Activated T-cell treated with anti-CD3 and anti-CD28 coated beads, Interleukin-2, amount 50 U/mL, for 1 hour (primary cell): ENCODE measurements at regions not wholly inside any gene's neighbourhood (a gene's known extent, or its start where the extent isn't known, plus 50 kb on each side); places are given as distances from the start of the nearest gene placed in this dataset.
"Not testable (repeated sequence)": the region's sequence is repeated elsewhere in the genome, so short reads cannot be mapped to it uniquely, and the experiment has no call there.

Experiments used
- DNase-seq: peaks from one replicate; pipeline ENCODE4 v3.0.0-alpha.2; 2020

DNA sequence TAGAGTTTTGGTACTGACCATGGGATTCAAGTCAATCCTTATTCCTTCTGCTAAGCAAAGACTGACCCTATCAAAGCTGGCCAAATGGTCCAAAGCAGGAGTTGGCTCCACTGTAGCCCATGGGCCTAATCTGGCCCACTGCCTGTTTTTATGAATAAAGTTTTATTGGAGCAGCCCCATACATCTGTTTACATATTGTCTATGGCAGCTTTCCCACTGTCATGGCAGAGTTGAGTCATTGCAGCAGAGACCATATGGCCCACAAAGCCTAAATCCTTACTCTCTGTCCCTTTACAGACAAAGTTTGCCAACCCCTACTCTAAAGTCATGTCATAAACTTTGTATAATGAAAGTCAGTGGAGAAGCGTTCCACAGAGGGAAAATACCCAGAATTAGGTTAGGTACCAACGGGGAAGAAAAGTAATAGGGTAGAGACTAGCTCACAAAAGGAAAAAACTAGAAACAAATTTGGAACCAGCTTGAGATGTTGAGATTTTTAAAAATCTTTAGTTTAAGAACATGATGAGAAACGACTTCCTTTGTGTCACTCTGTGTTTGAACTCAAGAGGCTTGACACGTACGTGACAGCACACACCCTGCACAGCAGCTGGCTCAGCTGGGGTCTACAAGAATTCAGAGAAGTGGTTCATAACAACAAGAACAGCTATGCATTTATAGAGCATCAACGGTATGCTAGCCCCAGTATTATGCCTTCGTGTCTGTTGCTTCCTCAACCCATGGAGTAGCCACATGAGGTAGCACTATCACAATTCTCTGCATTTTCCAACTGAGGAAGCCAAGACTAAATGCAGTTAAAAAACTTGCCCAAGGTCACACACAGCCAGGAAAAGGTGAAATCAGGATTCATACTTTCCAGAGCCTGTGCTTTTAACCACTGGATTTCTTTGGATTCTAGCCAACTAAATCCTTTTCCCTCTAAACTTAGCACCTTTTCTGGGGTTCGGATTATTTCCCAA is 198.9 kb upstream of the WWC1 start:
- DNase-seq = no peak

DNA sequence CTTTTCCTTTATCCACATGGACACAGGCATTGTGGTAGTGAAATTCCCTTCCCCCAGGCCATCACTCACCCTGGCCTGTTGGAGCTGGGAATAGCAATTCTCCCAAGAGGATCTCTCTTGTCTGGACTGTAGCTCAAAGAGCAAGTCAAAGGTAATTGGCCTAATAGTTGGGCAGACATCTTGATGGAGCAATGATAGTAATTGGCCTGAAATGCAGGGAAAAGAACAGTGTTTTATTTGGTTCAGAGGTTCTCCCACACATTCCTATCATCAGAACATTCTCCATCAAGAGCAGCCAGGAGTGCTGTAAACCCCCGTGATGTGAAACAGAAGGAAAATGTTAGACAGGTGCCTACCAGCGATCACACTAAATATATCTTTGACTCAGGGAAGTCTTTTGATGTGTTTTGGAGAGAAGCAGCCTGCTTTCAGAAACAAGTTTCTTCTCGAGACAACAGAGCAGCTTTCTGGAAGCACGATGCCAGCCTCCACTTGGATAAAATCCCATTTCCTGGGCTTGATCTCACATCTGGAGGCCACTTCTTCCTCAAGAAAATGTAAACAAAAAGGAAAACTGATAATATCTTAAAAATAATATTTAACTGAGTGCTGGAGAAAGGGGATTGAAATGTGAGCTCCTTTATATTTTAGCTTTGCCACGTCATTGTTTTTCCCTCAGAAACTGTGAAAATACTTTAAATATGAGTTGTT is 198.1 kb upstream of the WWC1 start:
- no peak for DNase-seq

DNA sequence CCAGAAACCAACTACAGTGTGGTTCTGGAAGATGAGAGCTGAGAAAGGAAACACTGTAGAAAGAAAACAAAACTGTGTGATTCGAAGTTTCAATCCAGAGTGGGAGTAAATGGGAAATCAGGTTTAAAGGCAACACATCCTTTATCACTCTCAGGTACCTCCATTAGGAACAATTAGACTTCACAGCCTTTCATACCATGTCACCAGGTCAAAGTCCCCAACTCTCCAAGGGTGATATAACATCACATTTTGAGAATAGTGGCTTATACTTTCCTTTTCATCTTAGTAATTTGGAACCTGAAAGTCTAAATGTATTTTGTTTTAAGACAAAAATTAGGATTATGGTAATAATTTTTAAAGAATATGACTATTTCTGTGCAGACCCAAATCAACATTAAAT is 194.9 kb upstream of the WWC1 start:
- no peak for DNase-seq

DNA sequence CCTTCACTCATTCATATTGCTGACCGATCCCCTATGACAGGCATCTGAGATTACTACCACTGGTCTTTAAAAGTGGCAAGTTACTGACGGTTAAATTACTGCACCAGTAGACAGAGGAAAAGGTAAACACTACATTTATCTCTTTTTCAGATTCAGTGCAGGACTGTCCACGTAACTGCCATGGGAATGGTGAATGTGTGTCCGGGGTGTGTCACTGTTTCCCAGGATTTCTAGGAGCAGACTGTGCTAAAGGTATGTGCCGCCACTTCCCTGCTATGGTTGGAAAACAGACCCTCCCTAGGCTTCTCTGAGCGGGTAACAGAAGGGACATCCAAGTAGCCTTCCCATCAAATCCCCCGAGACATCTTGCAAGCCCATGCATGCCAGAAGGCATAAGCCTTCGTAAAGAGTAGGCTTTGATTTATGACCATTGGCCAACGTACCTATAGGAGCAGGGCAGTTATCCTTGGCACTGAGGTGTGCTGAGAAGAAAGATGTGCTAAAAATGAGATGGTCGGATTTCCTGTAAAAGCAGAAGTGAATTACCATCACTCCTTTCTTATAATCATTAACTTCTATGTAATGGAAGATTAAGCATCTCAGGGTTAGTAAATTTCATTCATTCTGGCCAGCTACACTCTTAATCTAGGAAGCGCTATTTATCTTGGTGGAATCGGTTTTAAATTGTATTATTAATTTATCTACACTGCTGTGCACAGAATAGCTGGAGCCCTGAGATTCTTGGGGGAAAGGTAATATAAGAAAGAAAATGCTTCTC is 193.4 kb upstream of the WWC1 start:
- no peak for DNase-seq

DNA sequence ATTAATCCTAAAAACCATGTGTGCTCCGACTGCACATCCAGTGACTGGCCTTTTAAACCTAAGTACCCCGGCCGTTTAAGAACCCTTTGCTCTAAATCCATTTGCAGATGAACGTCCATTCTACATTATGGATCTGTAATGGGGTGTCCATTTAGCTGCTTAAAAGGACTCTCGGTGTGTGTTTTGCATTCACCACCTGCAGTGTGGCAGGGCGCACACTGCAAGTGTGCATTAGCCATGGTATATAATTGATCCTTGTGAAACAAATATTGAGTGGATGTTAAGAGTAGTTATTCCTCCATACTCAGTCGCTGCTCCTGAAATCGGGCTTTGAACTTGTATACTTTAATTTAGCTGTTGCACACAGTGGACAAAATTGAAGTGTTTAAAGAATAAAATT is 190.1 kb upstream of the WWC1 start:
- no peak for DNase-seq

DNA sequence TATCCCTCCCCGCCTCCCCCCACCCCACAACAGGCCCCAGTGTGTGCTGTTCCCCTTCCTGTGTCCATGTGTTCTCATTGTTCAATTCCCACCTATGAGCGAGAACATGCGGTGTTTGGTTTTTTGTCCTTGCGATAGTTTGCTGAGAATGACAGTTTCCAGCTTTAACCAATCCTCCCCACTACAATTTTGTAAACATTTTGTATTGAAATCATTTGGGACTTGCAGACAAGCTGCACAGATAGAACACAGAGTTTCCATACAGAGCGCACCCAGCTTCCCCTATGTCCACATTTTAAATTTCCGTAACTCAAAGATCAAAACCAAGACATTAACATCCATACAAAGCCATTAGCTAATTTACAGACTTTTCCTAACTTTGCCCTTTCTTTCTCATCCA is 188.4 kb upstream of the WWC1 start:
- not testable (repeated sequence) for DNase-seq

DNA sequence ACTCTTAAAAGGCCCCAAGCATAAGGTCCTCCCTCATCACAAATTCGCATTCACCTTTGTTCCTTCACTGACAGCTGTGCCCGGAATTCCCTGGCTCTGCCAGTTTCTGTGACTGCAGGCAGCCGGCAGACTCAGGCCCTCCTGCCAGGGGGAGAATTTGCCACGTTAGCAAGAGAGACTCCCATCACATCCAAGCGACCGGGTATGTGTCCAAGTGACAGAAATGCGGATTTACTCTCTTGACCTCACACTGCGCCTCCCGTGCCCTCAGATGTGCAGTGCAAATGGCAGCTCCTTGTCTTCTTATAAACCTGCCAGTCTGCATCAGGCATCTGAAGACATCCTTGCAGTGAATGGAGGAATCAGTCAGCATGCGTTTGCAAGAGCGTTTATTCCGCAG is 187.1 kb upstream of the WWC1 start:
- DNase-seq = no peak

DNA sequence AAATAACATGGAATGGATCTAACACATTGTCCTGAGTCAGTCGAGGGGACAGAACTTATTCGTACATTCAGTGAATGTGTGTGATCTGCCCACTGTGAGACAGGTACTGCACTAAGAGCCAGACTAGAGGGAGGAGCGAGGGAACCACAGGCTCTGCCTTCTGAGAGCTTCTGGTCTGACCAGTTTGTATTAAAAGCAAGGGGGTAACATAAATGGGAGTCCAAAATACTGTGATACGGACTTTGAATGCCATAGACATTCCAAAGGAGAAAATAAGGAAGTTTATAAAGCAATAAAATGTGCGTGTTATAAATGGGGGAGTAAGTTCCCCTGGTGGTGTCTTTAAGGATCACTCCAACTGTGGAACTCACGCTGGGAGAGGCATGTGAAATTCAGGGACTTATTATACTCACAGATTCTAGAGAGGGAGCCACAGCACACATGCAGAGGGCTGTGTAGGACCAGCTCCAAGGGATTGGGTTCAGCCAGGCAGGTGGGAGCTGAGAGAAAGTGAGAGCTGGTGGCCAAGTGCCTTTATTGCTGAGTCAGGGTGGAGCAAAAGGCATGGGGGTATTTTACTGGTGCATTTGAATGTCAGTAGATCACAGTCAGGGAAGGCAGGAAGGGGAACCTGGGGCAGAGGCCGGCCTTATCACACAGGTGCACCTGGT is 186.5 kb upstream of the WWC1 start:
- DNase-seq = no peak

DNA sequence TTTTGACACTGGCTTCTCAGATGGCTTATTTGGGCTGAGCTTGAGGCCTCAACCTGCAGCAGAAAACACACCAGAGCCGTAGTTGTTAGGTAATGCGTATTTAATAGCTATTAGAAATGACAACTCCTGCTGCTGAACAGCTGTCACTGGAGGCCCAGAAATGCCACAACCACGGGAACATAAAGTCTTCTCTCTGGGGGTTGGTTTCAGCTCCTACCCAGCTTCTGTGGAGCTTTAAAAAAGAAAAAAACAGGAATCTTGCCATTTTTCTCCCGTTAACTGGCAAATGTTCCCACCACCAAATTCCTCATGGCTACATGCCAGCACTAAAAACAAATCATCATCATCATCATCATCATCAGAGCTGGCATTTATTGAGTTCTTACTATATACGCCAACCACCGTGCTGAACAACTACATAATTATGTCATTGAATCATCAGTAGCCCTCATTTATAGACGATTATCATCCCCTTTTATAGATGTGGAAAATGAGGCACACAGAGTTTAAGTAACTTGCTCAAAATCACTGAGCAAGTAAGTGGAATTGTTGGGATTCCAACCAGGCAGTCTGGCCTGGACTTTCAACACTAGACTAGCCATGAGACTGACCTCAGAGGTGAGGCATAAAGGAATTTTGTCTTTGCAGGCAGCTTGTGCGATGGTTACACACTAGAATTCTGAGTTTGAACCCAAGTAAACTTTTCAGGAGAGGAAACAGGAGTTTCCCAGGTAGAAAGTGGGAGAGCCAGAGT is 185.3 kb upstream of the WWC1 start:
- DNase-seq = no peak

DNA sequence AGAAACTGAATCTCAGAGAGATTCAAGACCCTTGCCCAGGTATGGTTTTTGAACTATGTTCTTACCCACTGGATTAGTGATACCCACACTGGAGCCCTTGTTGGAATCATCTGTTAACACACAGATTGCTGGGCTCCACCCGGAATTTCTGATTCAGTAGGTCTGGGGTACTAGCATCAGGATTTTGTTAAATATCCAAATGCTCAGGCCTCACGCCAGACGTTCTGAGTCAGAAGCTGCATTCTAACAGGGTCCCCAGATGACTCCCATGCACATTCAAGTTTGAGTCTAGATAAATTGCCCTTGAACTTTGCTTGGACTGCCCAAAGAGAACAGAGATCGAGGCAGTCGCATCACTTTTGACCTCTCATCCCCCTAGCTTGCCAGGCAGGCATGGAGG is 182.0 kb upstream of the WWC1 start:
- DNase-seq = no peak

DNA sequence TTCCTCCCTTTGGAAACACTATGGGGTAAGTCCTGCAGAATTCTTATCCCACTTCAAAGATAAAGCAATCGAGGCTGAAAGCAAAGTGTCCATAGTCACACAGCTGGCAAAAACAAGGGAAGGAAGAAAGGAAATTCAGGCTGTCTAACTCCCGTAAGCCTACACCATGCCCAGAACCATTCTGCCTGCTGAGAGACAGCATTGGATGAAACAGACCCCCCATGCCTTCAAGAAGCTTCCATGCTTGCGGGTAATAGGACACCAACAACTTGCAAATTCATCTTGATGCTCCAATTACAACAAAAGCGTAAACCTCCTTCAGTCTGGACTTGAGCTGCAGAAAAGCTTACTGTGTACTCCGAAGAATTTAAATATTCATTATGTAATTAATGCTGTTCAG is 181.1 kb upstream of the WWC1 start:
- DNase-seq = no peak

DNA sequence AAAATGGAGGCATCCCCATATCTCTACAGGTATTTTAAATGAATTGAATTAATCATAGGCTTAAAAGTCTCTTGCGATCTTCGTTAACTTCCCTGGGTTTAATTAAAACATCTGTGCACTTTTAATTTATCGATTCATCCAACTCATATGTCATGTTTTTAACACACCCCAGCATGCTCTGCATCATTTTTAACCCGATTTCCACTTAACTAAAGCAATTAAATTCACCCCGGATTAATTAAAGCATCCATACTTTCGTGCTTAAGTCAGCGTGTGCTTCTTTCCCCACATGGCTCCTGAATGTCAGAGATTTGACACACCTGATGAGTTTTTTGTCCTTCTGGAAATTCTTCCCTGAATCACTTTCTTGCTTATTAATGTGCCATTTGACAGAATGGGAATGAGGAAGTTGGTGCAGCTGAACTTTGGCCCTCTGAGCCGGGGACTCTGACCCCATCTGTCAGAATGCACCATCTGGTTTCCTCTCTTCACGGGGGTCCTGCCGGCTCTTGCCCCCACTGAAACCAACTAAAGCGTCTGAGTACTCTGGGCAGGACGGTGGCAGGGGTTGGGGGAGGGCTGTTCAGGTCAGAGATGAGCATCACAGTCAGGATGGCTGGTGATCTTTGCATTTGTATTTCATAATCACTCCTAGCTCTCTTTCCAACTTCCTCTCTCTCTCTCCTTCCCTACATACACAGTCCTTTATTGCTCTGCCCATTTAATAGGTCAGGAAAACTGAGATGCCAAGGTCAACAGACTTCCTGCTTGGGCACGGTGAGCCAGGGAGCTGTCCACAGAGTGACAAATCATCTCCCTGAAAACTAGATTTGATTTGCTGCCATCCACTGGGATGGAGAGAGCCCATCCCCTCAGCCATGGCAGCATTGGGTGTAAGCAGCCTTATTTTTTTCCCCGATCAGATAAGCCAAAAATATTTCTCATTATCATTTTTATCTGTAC is 180.3 kb upstream of the WWC1 start:
- DNase-seq = no peak

DNA sequence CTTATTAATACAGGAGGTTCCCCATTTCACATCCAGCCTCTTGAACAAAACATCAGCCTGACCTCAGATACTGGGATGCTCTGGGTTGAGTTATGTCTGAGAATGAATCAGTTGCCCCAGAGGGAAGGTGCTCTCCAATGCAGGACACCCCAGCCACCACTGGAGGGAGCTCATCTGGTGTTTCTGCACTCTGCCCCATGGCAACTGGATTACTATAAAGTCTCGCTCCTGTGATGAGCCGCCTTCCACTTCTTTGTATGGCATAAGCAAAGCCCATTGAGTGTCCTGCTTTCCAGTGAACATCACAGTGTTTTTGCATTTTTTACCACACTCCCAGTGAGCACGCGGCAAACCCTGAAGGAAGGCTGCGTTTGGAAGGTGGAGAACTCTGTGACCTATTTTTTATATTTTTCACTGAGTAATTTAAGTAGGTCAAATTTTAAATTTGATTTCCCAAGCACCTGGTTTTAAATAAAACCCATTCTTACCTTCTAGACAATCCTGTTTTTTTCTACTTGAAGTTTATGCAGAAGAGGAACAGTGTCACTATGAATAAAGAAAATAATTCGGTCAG is 176.9 kb upstream of the WWC1 start:
- DNase-seq = peak; percentile 28

DNA sequence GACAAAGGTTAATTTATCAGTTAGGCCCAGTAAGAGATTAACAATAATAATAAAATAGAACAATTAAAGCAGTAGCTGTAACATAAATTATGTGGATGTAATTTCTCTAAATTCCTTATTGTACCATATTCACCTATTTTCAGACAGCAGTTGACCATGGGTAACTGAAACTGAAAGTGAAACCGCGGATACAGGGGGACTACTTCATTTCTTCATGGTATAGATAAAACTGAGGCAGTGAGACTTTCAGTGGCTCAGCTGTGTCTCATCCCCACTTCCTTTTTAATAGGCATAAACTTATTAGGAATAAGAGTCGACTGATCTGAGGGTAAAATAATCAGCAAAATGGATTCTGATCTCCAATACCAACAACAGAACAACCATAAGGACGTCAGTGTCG is 174.0 kb upstream of the WWC1 start:
- no peak for DNase-seq

DNA sequence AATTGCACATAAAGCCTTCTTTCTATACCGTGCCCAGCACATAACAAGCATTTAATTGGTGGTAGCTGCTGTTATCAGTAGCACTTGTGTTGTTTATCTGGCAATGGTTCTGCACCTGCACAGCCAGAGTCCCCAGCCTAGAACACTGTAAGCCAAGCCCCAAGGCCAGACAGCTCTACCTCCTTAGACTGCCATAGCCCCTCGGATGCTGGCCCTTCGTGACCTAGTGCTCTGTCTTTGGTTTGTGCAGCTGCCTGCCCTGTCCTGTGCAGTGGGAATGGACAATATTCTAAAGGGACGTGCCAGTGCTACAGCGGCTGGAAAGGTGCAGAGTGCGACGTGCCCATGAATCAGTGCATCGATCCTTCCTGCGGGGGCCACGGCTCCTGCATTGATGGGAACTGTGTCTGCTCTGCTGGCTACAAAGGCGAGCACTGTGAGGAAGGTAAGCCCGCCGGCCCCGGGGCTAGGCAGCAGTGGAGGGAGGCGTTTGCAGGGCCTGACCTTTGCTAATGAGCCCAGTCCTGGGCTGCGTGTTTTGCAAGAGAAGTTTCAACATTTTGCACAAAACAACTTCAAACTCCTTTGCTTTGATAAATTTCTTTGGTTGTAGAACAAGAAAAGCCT is 173.3 kb upstream of the WWC1 start:
- DNase-seq = no peak

DNA sequence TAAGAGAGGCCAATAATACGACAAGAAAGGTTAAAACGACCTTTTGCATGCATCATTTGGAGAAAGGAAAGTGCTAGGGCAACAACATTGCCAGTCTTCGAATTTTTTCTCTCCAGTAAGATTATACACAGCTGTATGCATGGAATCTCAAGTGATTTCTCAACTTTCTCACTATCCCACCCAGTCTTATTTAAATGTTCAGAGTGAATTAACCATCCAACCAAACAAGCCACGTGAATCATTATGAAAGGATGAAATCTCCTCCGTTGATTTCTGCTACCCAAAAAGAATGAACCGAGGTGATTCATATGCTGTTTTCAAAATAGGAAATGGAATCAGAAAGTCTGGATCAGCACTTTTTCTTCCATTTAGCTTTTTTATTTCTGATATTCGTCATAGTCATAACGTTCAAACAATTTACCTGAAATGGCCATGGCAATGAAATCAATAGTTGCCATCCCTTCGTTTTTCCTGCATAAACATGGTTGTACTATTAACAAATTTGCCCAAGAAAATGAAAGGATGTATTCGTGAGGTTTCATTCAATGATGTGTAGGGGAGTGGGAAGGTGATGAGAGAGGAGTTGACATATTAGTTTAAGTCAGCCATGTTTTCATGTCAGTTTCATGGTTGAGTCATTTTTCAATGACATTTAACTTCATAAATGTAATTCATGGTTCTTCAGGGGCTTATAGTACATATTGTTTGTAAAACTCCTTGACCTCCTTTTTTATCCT is 170.9 kb upstream of the WWC1 start:
- DNase-seq = no peak

DNA sequence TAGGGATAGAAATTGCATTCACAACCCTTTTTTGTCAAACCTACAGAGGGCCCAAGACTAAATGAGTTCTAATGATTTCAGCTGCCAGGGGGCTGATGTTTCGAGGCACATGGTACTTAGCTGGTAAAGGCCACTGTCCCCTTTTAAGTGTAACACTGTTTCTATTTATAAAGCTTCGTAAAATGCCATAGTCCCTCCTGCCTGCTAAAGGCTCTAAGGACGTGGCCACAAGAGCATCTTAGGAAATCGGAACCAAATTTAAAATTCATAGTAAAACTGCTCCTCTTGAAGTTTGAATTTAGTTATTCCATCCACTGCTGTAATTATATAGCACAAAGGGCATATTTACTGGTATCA is 170.3 kb upstream of the WWC1 start:
- DNase-seq = no peak

DNA sequence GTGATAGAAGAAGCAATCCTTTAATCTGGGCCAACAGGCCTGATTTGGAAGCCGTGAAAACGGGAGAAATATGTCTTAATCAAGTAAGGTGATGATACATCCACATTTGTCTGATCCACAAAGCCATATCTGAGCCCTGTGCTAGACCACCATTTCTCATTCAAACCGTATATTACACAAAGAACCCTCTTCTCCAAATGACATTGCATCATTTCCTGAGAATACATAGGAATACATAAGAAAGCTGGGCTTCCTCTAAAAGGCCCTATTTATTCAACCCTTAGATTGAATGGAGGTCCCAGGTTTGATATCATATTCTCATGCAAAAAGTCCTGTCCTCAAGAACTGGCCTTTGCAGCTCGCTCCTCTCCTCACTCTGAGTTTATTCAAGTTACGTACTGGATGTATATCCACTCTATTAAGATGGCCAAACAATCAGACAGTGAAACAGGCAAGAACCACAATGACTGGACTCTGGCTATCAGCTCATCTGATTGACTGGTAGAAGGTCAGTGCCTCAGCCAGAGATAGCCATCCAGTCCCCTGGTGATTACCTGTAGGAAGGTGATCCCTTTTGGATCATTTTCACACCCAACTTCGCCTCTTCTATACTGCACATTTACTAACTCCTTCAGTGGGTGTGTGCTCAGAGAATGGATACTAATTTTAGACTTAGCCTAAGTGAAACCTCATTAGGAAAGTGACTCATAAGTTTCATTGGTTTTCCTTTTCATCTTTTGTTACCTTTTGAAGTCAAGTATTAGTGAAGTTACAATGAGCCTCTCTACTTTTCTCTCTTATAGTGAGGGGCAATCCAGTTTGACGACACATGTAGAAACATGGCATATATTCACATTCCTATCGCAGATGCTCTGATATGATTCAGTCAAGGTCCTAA is 167.6 kb upstream of the WWC1 start:
- no peak for DNase-seq
